Esophagus muscularis mucosa (tissue), 4 donors: ENCODE measurements at regions not wholly inside any gene's neighbourhood (a gene's known extent, or its start where the extent isn't known, plus 50 kb on each side); places are given as distances from the start of the nearest gene placed in this dataset.

Experiments used
- EP300 ChIP-seq: sonication (generic); formaldehyde crosslinking; IDR thresholded peaks from one replicate; pipeline ENCODE4 v1.6.1; 2017; ENCODE audit warnings: antibody characterized with exemption
- POLR2A ChIP-seq: fragments of 450-650 bp; IDR thresholded peaks from one replicate; pipeline ENCODE4 v1.6.1; 2017; ENCODE audit warnings: antibody characterized with exemption, moderate library complexity, mild to moderate bottlenecking, low read depth
- TF ChIP-seq, protein P1 (sequence below), 3 experiments: fragments of 200-600 bp in 2 of 3; fragments of 450-650 bp in 1 of 3; sonication (generic) in 2 of 3; IDR thresholded peaks; one replicate each; pipeline ENCODE4 v1.5.1; 2017 to 2019; ENCODE audit warnings: antibody characterized with exemption in 3 of 3, mild to moderate bottlenecking in 2 of 3, moderate library complexity in 1 of 3

DNA sequence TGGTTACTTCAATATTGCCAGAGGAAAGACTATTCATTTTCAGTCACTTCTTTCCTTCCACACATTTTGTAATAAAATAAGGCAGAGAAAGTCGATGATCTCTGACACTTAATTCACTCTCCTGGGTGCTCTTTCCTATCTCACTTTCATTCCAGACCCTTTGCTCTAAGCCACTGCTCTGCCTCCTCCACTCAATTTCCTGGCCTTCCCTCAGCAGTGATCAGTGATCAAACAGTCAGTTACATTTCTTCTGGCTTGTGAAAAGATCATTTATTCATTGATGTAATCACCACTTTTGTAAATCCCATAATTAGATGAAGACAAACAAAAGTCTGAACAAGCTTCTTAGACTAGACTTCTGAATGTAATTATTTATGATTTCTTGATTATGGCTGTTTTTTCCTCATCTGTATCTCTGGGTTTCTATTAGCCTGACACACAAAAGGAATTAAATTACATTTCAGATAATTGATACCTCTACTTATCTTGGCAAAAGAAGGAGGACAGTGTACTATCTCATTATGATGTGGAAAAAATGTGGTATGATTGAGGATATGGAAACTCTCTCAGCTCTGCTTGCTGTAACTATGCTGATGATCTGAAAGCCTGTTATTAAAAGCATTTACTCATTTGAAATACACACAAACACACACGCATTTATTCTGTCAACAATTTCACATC, 1102.3 kb downstream of the GRM8 start:
- TF ChIP-seq, protein P1, sequence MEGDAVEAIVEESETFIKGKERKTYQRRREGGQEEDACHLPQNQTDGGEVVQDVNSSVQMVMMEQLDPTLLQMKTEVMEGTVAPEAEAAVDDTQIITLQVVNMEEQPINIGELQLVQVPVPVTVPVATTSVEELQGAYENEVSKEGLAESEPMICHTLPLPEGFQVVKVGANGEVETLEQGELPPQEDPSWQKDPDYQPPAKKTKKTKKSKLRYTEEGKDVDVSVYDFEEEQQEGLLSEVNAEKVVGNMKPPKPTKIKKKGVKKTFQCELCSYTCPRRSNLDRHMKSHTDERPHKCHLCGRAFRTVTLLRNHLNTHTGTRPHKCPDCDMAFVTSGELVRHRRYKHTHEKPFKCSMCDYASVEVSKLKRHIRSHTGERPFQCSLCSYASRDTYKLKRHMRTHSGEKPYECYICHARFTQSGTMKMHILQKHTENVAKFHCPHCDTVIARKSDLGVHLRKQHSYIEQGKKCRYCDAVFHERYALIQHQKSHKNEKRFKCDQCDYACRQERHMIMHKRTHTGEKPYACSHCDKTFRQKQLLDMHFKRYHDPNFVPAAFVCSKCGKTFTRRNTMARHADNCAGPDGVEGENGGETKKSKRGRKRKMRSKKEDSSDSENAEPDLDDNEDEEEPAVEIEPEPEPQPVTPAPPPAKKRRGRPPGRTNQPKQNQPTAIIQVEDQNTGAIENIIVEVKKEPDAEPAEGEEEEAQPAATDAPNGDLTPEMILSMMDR (IDR thresholded peaks at IDR 0.05) = no peak
- TF ChIP-seq POLR2A = no peak
- TF ChIP-seq EP300 = no peak
